H1 (cell line): ENCODE measurements at regions not wholly inside any gene's neighbourhood (a gene's known extent, or its start where the extent isn't known, plus 50 kb on each side); places are given as distances from the start of the nearest gene placed in this dataset.

Source experiments
- CTCF ChIA-PET: fragments of 300-600 bp; sonication (Branson Sonifier 250); formaldehyde crosslinking; loops from one replicate; lab custom pipeline; 2021; ENCODE audit not compliant: partially characterized antibody; lab: Charles Lee
- POLR2A ChIA-PET: fragments of 300-600 bp; sonication (Branson Sonifier 250); formaldehyde crosslinking; loops from one replicate; lab custom pipeline; 2021; ENCODE audit warnings: inconsistent platforms; ENCODE audit not compliant: partially characterized antibody; lab: Charles Lee
- DNase-seq, 2 experiments: peaks; one replicate each; pipeline versions ENCODE4 v3.0.0 to v3.0.0-alpha.2; 2010 to 2022; ENCODE audit warnings: low spot score in 2 of 2, low read depth in 1 of 2, mixed read lengths in 1 of 2
- FAIRE-seq: peaks from 2 replicates; lab custom pipeline; 2011; peaks lifted over from hg19 to GRCh38; lab: Jason Lieb, UNC
- H2AFZ ChIP-seq: 2 replicates; pipeline ENCODE4 v1.8.1; 2012; ENCODE audit warnings: low read length, inconsistent platforms
- H2AK5ac ChIP-seq: 2 replicates; pipeline ENCODE4 v1.6.1; 2013; ENCODE audit warnings: low read depth, low read length
- H2BK120ac ChIP-seq: replicated peaks from 2 replicates; pipeline ENCODE3; 2013; ENCODE audit warnings: low read depth, low read length, inconsistent platforms
- H2BK12ac ChIP-seq: 2 replicates; pipeline ENCODE4 v1.6.1; 2013; ENCODE audit warnings: low read depth, low read length
- H2BK15ac ChIP-seq: 2 replicates; pipeline ENCODE4 v1.6.1; 2013; ENCODE audit warnings: low read length
- H2BK20ac ChIP-seq: 2 replicates; pipeline ENCODE4 v1.6.1; 2013; ENCODE audit warnings: low read length
- H2BK5ac ChIP-seq: 2 replicates; pipeline ENCODE4 v1.6.1; 2013; ENCODE audit warnings: low read depth, low read length
- H3K14ac ChIP-seq: 2 replicates; pipeline ENCODE4 v1.6.1; 2013; ENCODE audit warnings: inconsistent platforms; ENCODE audit not compliant: insufficient read length
- H3K18ac ChIP-seq: 2 replicates; pipeline ENCODE4 v1.6.1; 2013; ENCODE audit warnings: low read length; ENCODE audit errors: extremely low read depth
- H3K23ac ChIP-seq: 2 replicates; pipeline ENCODE4 v1.6.1; 2013; ENCODE audit warnings: inconsistent platforms; ENCODE audit not compliant: insufficient read length
- H3K23me2 ChIP-seq: 2 replicates; pipeline ENCODE4 v1.6.1; 2013; ENCODE audit warnings: low read depth, low read length
- H3K27ac ChIP-seq: 2 replicates; pipeline ENCODE4 v1.6.1; 2011; ENCODE audit warnings: low read depth, low read length, inconsistent platforms
- H3K27me3 ChIP-seq, 4 experiments: replicated peaks in 1 of 4; 1 replicate in 1 of 4; 2 replicates in 3 of 4; pipeline versions ENCODE4 v1.6.1 to v1.8.1; 2011 to 2013; ENCODE audit warnings: low read length in 3 of 4, mild to moderate bottlenecking in 3 of 4, inconsistent platforms in 2 of 4, mixed read lengths in 2 of 4, moderate library complexity in 1 of 4; ENCODE audit not compliant: control insufficient read depth in 3 of 4, insufficient read depth in 3 of 4; ENCODE audit errors: extremely low read depth in 1 of 4
- H3K36me3 ChIP-seq, 4 experiments: 2 replicates each; pipeline versions ENCODE4 v1.6.1 to v1.8.1; 2011 to 2013; ENCODE audit warnings: mild to moderate bottlenecking in 4 of 4, low read length in 3 of 4, moderate library complexity in 2 of 4, control low read depth in 1 of 4, inconsistent platforms in 1 of 4; ENCODE audit not compliant: insufficient read depth in 4 of 4, control insufficient read depth in 2 of 4
- H3K4ac ChIP-seq: replicated peaks from 2 replicates; pipeline ENCODE3; 2013; ENCODE audit warnings: low read length, low read depth, mixed read lengths, inconsistent platforms; ENCODE audit not compliant: insufficient read length
- H3K4me1 ChIP-seq, 4 experiments: replicated peaks in 1 of 4; 1 replicate in 1 of 4; 2 replicates in 3 of 4; pipeline versions ENCODE4 v1.6.1 to v1.8.1; 2011 to 2013; ENCODE audit warnings: low read length in 3 of 4, inconsistent platforms in 2 of 4, mixed read lengths in 1 of 4; ENCODE audit not compliant: insufficient read depth in 4 of 4, control insufficient read depth in 3 of 4
- H3K4me2 ChIP-seq, 2 experiments: 2 replicates each; pipeline versions ENCODE4 v1.6.1 to v1.8.1; 2011 to 2013; ENCODE audit warnings: low read depth in 2 of 2, low read length in 2 of 2, control low read depth in 1 of 2, inconsistent platforms in 1 of 2, mild to moderate bottlenecking in 1 of 2; ENCODE audit not compliant: insufficient read depth in 1 of 2
- H3K4me3 ChIP-seq, 4 experiments: fragments of 200-600, 300-600 bp in 1 of 4; sonication (generic), shearing (Covaris generic), sonication (Bioruptor Twin) in 1 of 4; 2 replicates each; pipeline versions ENCODE4 v1.5.1 to v1.8.1; 2011 to 2016; ENCODE audit warnings: low read length in 4 of 4, low read depth in 3 of 4, control low read depth in 2 of 4, inconsistent platforms in 2 of 4, mild to moderate bottlenecking in 2 of 4, mixed read lengths in 1 of 4, moderate library complexity in 1 of 4; ENCODE audit not compliant: insufficient read depth in 2 of 4; ENCODE audit errors: extremely low read depth in 1 of 4
- H3K56ac ChIP-seq: replicated peaks from 2 replicates; pipeline ENCODE3; 2013; ENCODE audit warnings: low read depth, mild to moderate bottlenecking, mixed read lengths, low read length, inconsistent platforms; ENCODE audit not compliant: insufficient read length
- H3K79me1 ChIP-seq: 2 replicates; pipeline ENCODE4 v1.6.1; 2013; ENCODE audit warnings: low read depth, low read length, control low read depth
- H3K79me2 ChIP-seq, 2 experiments: 2 replicates each; pipeline versions ENCODE4 v1.6.1 to v1.8.1; 2012 to 2013; ENCODE audit warnings: low read length in 2 of 2, mild to moderate bottlenecking in 2 of 2, inconsistent platforms in 1 of 2; ENCODE audit not compliant: insufficient read depth in 2 of 2, control insufficient read depth in 1 of 2
- H3K9ac ChIP-seq, 4 experiments: replicated peaks in 1 of 4; 1 replicate in 1 of 4; 2 replicates in 3 of 4; pipeline versions ENCODE4 v1.6.1 to v1.8.1; 2011 to 2013; ENCODE audit warnings: low read depth in 3 of 4, low read length in 3 of 4, control low read depth in 2 of 4, mild to moderate bottlenecking in 2 of 4, moderate library complexity in 2 of 4, inconsistent platforms in 1 of 4; ENCODE audit errors: extremely low read depth in 1 of 4
- H3K9me3 ChIP-seq, 2 experiments: 2 replicates each; pipeline versions ENCODE4 v1.6.1 to v1.8.1; 2012 to 2013; ENCODE audit warnings: mild to moderate bottlenecking in 2 of 2, moderate library complexity in 2 of 2, control low read depth in 1 of 2, inconsistent platforms in 1 of 2, low read depth in 1 of 2, low read length in 1 of 2, mixed read lengths in 1 of 2; ENCODE audit not compliant: insufficient read depth in 2 of 2
- H4K20me1 ChIP-seq, 2 experiments: replicated peaks in 1 of 2; 2 replicates each; pipeline versions ENCODE3 to v1.8.1; 2011 to 2013; ENCODE audit warnings: inconsistent platforms in 2 of 2, low read length in 2 of 2, mild to moderate bottlenecking in 1 of 2; ENCODE audit not compliant: insufficient read depth in 2 of 2, control insufficient read depth in 1 of 2
- H4K5ac ChIP-seq: 2 replicates; pipeline ENCODE4 v1.6.1; 2013; ENCODE audit warnings: low read length, low read depth, mixed read lengths, inconsistent platforms; ENCODE audit not compliant: insufficient read length
- H4K8ac ChIP-seq: 2 replicates; pipeline ENCODE4 v1.8.0; 2013; ENCODE audit warnings: mild to moderate bottlenecking, moderate library complexity, low read length, inconsistent platforms; ENCODE audit not compliant: insufficient read depth; ENCODE audit errors: extremely low read depth
- H4K91ac ChIP-seq: replicated peaks from 2 replicates; pipeline ENCODE3; 2013; ENCODE audit warnings: low read length, mixed read lengths, inconsistent platforms; ENCODE audit not compliant: insufficient read length
- MAFK ChIP-seq: IDR thresholded peaks from 2 replicates; pipeline ENCODE4 v1.6.1; 2012; ENCODE audit warnings: low read depth, mild to moderate bottlenecking, improper control_type of control experiment, low read length
- SRF ChIP-seq: IDR thresholded peaks from 2 replicates; pipeline ENCODE4 v1.6.1; 2011; ENCODE audit warnings: mild to moderate bottlenecking, low read depth, low read length, moderate library complexity
- TEAD4 ChIP-seq: IDR thresholded peaks from 2 replicates; pipeline ENCODE4 v1.6.1; 2012; ENCODE audit warnings: low read depth, low read length, inconsistent platforms, mixed read lengths
- WGBS, 2 experiments: shearing (Covaris generic) in 1 of 2; methylation state at CpG; one replicate each; pipeline versions ENCODE4 v1.1.6 to v1.1.7; 2013 to 2015; ENCODE audit warnings: low lambda C conversion rate in 2 of 2, mixed read lengths in 2 of 2, inconsistent platforms in 1 of 2, low coverage in 1 of 2, missing lambda C conversion rate in 1 of 2; ENCODE audit not compliant: insufficient replicate concordance in 2 of 2, insufficient coverage in 1 of 2, insufficient read length in 1 of 2; ENCODE audit errors: extremely low coverage in 1 of 2, missing lambda C conversion rate in 1 of 2; 5-methylcytosine and 5-hydroxymethylcytosine counted together

GRCh38 chrX:7444967-7445366 is 297.0 kb upstream of the PUDP start:
- Histone ChIP-seq H4K91ac (no peak overlapping the region), H2BK20ac (no peak overlapping the region), H3K9ac (no peak overlapping the region), H4K20me1 (no peaks in the 10 kb centered on the region), H3K27me3 (peaks cover 0 to 4% (median 1%) of the 10 kb centered on the region in 4 experiments; a peak in 3 of 7 replicates), H3K4me2 (no peak overlapping the region), H3K36me3 (no peaks in the 10 kb centered on the region), H2BK15ac (no peak overlapping the region), H3K79me2 (no peaks in the 10 kb centered on the region), H2AK5ac (no peak overlapping the region), H2AFZ (0 out of 2 replicates have a peak overlapping the region, but pooled peaks have one; percentile 13), H4K5ac (no peak overlapping the region), H3K4me1 (no peaks in the 10 kb centered on the region), H2BK120ac (no peak overlapping the region), H2BK5ac (no peak overlapping the region), H3K4ac (no peak overlapping the region), H2BK12ac (no peak overlapping the region), H3K4me3 (no peak overlapping the region), H4K8ac (no peak overlapping the region), H3K18ac (no peak overlapping the region), H3K14ac (no peak overlapping the region), H3K23ac (no peak overlapping the region), H3K23me2 (no peaks in the 10 kb centered on the region), H3K9me3 (no peaks in the 10 kb centered on the region), H3K79me1 (no peaks in the 10 kb centered on the region), H3K56ac (no peak overlapping the region), H3K27ac (no peak overlapping the region)
- FAIRE-seq (peak; percentile 58), DNase-seq (no peak)
- WGBS, 2 experiments, result 89% methylated on average over 2 of the region's 2 CpGs; no CpG with 5 or more reads in 1 of the 2 experiments
- ChIA-PET CTCF (no interaction called here), POLR2A (no interaction called here)
- TF ChIP-seq MAFK, result peak; percentile 34; the same call in 1 of the 2 replicates
- no peak for TF ChIP-seq SRF
- no peak for TF ChIP-seq TEAD4
